HUDEP-2 (cell line): ENCODE measurements at regions not wholly inside any gene's neighbourhood (a gene's known extent, or its start where the extent isn't known, plus 50 kb on each side); places are given as distances from the start of the nearest gene placed in this dataset.

ENCODE experiments used
- DNase-seq, 76 experiments: peaks; one replicate each; lab custom pipeline; 2025; ENCODE audit not compliant: unreplicated experiment in 76 of 76; lab: John Stamatoyannopoulos, UW

- DNase-seq = no peak
Measured at GRCh38 chr11:22497474-22497873, 128.1 kb downstream of the FANCF start.

GRCh38 chr11:22491555-22492225 is 133.9 kb downstream of the FANCF start:
- DNase-seq = no peak

GRCh38 chr11:22479971-22480720 is 142.0 kb downstream of the SLC17A6 start:
- DNase-seq = no peak

- DNase-seq = no peak
Measured at GRCh38 chr11:22479208-22479607, 141.0 kb downstream of the SLC17A6 start.

GRCh38 chr11:22478169-22478568 is 140.0 kb downstream of the SLC17A6 start:
- DNase-seq = no peak

GRCh38 chr11:22477312-22477711 is 139.1 kb downstream of the SLC17A6 start:
- no peak for DNase-seq

GRCh38 chr11:22476589-22476988 is 138.4 kb downstream of the SLC17A6 start:
- no peak for DNase-seq

- no peak for DNase-seq
Measured at GRCh38 chr11:22474616-22475015, 136.4 kb downstream of the SLC17A6 start.

GRCh38 chr11:22473586-22473985 is 135.4 kb downstream of the SLC17A6 start:
- no peak for DNase-seq

- no peak for DNase-seq
Measured at GRCh38 chr11:22472306-22472705, 134.1 kb downstream of the SLC17A6 start.

GRCh38 chr11:22471385-22471784 is 133.2 kb downstream of the SLC17A6 start:
- no peak for DNase-seq

- no peak for DNase-seq
Measured at GRCh38 chr11:22467741-22468140, 129.6 kb downstream of the SLC17A6 start.

- DNase-seq = no peak
Measured at GRCh38 chr11:22467248-22467647, 129.1 kb downstream of the SLC17A6 start.

- DNase-seq = no peak
Measured at GRCh38 chr11:22466809-22467208, 128.6 kb downstream of the SLC17A6 start.

- DNase-seq = no peak
Measured at GRCh38 chr11:22466351-22466750, 128.2 kb downstream of the SLC17A6 start.

GRCh38 chr11:22465620-22466019 is 127.4 kb downstream of the SLC17A6 start:
- no peak for DNase-seq

- DNase-seq = no peak
Measured at GRCh38 chr11:22461626-22462025, 123.4 kb downstream of the SLC17A6 start.

GRCh38 chr11:22460181-22460580 is 122.0 kb downstream of the SLC17A6 start:
- DNase-seq = no peak

- DNase-seq = no peak
Measured at GRCh38 chr11:22459048-22459447, 120.9 kb downstream of the SLC17A6 start.

GRCh38 chr11:22458161-22458560 is 120.0 kb downstream of the SLC17A6 start:
- no peak for DNase-seq

- no peak for DNase-seq
Measured at GRCh38 chr11:22456993-22457762, 119.0 kb downstream of the SLC17A6 start.
